Putamen (tissue), 1 donor: ENCODE measurements at regions not wholly inside any gene's neighbourhood (a gene's known extent, or its start where the extent isn't known, plus 50 kb on each side); places are given as distances from the start of the nearest gene placed in this dataset.
A peak's percentile ranks its signal among the peaks of the same experiment; 100 is the strongest.
"Not testable (repeated sequence)": the region's sequence is repeated elsewhere in the genome, so short reads cannot be mapped to it uniquely, and the experiment has no call there.

Experiments used
- DNase-seq: peaks from one replicate; pipeline ENCODE4 v3.0.0-alpha.2; 2016; ENCODE audit warnings: low spot score

GRCh38 chr10:46095943-46096342 is 49.9 kb upstream of the MSMB start:
- not testable (repeated sequence) for DNase-seq

- no peak for DNase-seq
Observed at GRCh38 chr10:46096446-46096845, 50.4 kb upstream of the MSMB start.

GRCh38 chr10:46096909-46097575 is 51.0 kb upstream of the MSMB start:
- DNase-seq = no peak

GRCh38 chr10:46097576-46098317 is 51.7 kb upstream of the MSMB start:
- DNase-seq = no peak

GRCh38 chr10:46098386-46098785 is 52.3 kb upstream of the MSMB start:
- no peak for DNase-seq

- DNase-seq = not testable (repeated sequence)
Observed at GRCh38 chr10:46098925-46099324, 52.9 kb upstream of the MSMB start.

GRCh38 chr10:46104071-46104585 is 58.1 kb upstream of the MSMB start:
- no peak for DNase-seq

GRCh38 chr10:46105416-46105815 is 59.3 kb upstream of the MSMB start:
- not testable (repeated sequence) for DNase-seq

GRCh38 chr10:46105856-46106409 is 59.9 kb upstream of the MSMB start:
- not testable (repeated sequence) for DNase-seq

GRCh38 chr10:46106410-46107255 is 60.6 kb upstream of the MSMB start:
- DNase-seq = peak; percentile 18

GRCh38 chr10:46108158-46108499 is 62.1 kb upstream of the MSMB start:
- DNase-seq = not testable (repeated sequence)

GRCh38 chr10:46154271-46154670 is 108.2 kb upstream of the MSMB start:
- not testable (repeated sequence) for DNase-seq

- DNase-seq = not testable (repeated sequence)
Observed at GRCh38 chr10:46154683-46155082, 108.6 kb upstream of the MSMB start.

- DNase-seq = not testable (repeated sequence)
Observed at GRCh38 chr10:46156866-46157265, 110.8 kb upstream of the MSMB start.

- DNase-seq = no peak
Observed at GRCh38 chr10:46169736-46170135, 117.1 kb upstream of the ANTXRL start.

- DNase-seq = no peak
Observed at GRCh38 chr10:46170789-46171188, 116.0 kb upstream of the ANTXRL start.

GRCh38 chr10:46171661-46172060 is 115.1 kb upstream of the ANTXRL start:
- no peak for DNase-seq

- no peak for DNase-seq
Observed at GRCh38 chr10:46175296-46175695, 111.5 kb upstream of the ANTXRL start.

GRCh38 chr10:46175831-46176230 is 111.0 kb upstream of the ANTXRL start:
- no peak for DNase-seq

- DNase-seq = not testable (repeated sequence)
Observed at GRCh38 chr10:46187431-46187830, 99.4 kb upstream of the ANTXRL start.

- no peak for DNase-seq
Observed at GRCh38 chr10:46197050-46197449, 89.7 kb upstream of the ANTXRL start.

- no peak for DNase-seq
Observed at GRCh38 chr10:46198516-46198915, 88.3 kb upstream of the ANTXRL start.
